ENCODE measurements at regions not wholly inside any gene's neighbourhood (a gene's known extent, or its start where the extent isn't known, plus 50 kb on each side); places are given as distances from the start of the nearest gene placed in this dataset.

GRCh38 chr4:56238251-56238650 lies 149.0 kb downstream of the AASDH start:
- no peak for TF ChIP-seq POLR2A (IDR thresholded peaks at IDR 0.05)
- TF ChIP-seq, protein P1, sequence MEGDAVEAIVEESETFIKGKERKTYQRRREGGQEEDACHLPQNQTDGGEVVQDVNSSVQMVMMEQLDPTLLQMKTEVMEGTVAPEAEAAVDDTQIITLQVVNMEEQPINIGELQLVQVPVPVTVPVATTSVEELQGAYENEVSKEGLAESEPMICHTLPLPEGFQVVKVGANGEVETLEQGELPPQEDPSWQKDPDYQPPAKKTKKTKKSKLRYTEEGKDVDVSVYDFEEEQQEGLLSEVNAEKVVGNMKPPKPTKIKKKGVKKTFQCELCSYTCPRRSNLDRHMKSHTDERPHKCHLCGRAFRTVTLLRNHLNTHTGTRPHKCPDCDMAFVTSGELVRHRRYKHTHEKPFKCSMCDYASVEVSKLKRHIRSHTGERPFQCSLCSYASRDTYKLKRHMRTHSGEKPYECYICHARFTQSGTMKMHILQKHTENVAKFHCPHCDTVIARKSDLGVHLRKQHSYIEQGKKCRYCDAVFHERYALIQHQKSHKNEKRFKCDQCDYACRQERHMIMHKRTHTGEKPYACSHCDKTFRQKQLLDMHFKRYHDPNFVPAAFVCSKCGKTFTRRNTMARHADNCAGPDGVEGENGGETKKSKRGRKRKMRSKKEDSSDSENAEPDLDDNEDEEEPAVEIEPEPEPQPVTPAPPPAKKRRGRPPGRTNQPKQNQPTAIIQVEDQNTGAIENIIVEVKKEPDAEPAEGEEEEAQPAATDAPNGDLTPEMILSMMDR (IDR thresholded peaks at IDR 0.05), result no peak
- Histone ChIP-seq H3K36me3 (no peaks in the 10 kb centered on the region), H3K9me3 (no peaks in the 10 kb centered on the region), H3K27ac (no peak overlapping the region), H3K4me1 (no peaks in the 10 kb centered on the region), H3K27me3 (no peaks in the 10 kb centered on the region), H3K4me3 (no peak overlapping the region)
- intact Hi-C loops (cut with DNase I; ENCODE audit: low total_unique reads), result no loop called here
- DNase-seq, result no peak

DNA sequence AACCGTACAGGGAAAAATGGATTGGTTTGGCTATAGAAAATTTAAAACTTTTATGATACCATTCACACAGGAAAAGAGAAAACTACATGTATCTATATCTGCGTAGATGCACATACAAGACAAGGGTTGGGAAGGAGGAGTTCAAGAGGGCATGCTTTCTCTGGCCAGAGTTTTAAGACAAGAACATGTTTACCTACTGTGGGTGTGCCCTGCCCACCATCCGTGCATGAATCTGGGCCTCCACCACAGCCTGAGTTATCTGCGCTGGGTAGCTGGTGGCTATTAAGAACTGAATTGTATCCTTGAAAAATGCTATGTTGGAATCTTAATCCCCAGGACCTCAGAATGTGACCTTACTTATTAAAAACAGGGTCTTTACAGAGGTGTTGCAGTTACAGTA lies 151.6 kb downstream of the AASDH start:
- Histone ChIP-seq H3K4me3 (no peak overlapping the region), H3K9me3 (no peaks in the 10 kb centered on the region), H3K27me3 (no peaks in the 10 kb centered on the region), H3K27ac (no peak overlapping the region), H3K36me3 (no peaks in the 10 kb centered on the region), H3K4me1 (no peaks in the 10 kb centered on the region)
- no peak for DNase-seq
- no peak for TF ChIP-seq POLR2A (IDR thresholded peaks at IDR 0.05)
- TF ChIP-seq, protein P1 (IDR thresholded peaks at IDR 0.05), result no peak
- intact Hi-C loops (cut with DNase I; ENCODE audit: low total_unique reads), result no loop called here

DNA sequence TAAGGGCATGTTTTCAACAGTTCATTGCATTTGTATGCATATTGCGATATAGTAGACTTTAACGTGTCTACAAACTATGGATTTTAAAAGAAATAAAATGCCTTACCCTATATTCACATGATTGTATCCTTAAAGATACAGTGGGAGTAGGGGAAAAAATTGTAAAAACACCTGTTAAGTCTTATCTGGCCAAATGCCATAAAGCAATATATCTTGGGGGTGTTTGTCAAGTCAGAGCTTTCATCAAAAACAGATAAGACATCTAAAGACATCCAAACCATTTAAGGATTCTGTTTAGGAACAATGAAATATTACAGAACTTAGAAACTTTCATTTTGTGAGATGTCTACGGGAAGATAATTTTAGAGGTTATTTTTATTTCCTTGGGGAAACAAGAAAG lies 152.3 kb downstream of the AASDH start:
- intact Hi-C loops (cut with DNase I; ENCODE audit: low total_unique reads), result no loop called here
- Histone ChIP-seq H3K27ac (no peak overlapping the region), H3K9me3 (no peaks in the 10 kb centered on the region), H3K4me3 (no peak overlapping the region), H3K4me1 (no peaks in the 10 kb centered on the region), H3K27me3 (no peaks in the 10 kb centered on the region), H3K36me3 (no peaks in the 10 kb centered on the region)
- TF ChIP-seq POLR2A (IDR thresholded peaks at IDR 0.05), result no peak
- TF ChIP-seq, protein P1 (IDR thresholded peaks at IDR 0.05), result no peak
- no peak for DNase-seq

- no peak for TF ChIP-seq POLR2A (IDR thresholded peaks at IDR 0.05)
- TF ChIP-seq, protein P1 (IDR thresholded peaks at IDR 0.05), result no peak
- H3K4me1 ChIP-seq, result no peaks in the 10 kb centered on the region
- no peaks in the 10 kb centered on the region for H3K9me3 ChIP-seq
- H3K27ac ChIP-seq, result no peak overlapping the region
- H3K36me3 ChIP-seq, result no peaks in the 10 kb centered on the region
- no peaks in the 10 kb centered on the region for H3K27me3 ChIP-seq
- no peak overlapping the region for H3K4me3 ChIP-seq
- no peak for DNase-seq
- intact Hi-C loops (cut with DNase I; ENCODE audit: low total_unique reads), result no loop called here
Observed at GRCh38 chr4:56234098-56234497, 153.2 kb downstream of the AASDH start.

- no peak overlapping the region for H3K4me3 ChIP-seq
- H3K4me1 ChIP-seq, result no peaks in the 10 kb centered on the region
- no peak overlapping the region for H3K27ac ChIP-seq
- H3K36me3 ChIP-seq, result no peaks in the 10 kb centered on the region
- H3K9me3 ChIP-seq, result no peaks in the 10 kb centered on the region
- intact Hi-C loops (cut with DNase I; ENCODE audit: low total_unique reads), result no loop called here
- no peaks in the 10 kb centered on the region for H3K27me3 ChIP-seq
- no peak for DNase-seq
- TF ChIP-seq POLR2A (IDR thresholded peaks at IDR 0.05), result no peak
- TF ChIP-seq, protein P1 (IDR thresholded peaks at IDR 0.05), result no peak
Observed at GRCh38 chr4:56231410-56231809, 155.9 kb downstream of the AASDH start.

Data from uterus (tissue), 3 donors.